ENCODE measurements at regions not wholly inside any gene's neighbourhood (a gene's known extent, or its start where the extent isn't known, plus 50 kb on each side); places are given as distances from the start of the nearest gene placed in this dataset.
"Not testable (repeated sequence)": the region's sequence is repeated elsewhere in the genome, so short reads cannot be mapped to it uniquely, and the experiment has no call there.

DNA sequence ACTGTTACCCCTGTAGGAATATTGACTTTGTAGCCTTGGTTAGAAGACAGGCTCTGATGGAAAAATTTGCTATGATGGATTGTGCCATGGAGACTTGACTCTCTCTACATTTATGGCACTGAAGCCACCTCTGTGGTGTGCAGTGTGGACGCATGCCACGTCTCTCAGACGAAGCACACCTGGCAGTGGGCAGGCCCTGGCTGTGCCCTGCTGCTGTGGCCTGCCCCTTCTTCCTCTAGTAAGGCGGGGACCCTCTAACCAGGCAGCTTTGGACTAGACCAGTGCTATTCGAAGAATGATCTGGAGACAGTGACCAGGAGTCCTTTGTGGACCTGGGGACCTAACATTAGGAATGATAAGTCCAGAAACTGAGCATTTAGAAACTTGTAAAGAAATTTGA lies 773.5 kb upstream of the TPTE start:
- H3K36me3 ChIP-seq; H3K27me3 ChIP-seq; H3K4me1 ChIP-seq; H3K9me3 ChIP-seq; intact Hi-C loops (cut with DNase I); H3K4me3 ChIP-seq (replicated peaks in 1 of 3); H3K27ac ChIP-seq; DNase-seq: not testable (repeated sequence)
- WGBS, 2 donors: 52 to 66% methylated on average over 5 of the region's 5 CpGs

DNA sequence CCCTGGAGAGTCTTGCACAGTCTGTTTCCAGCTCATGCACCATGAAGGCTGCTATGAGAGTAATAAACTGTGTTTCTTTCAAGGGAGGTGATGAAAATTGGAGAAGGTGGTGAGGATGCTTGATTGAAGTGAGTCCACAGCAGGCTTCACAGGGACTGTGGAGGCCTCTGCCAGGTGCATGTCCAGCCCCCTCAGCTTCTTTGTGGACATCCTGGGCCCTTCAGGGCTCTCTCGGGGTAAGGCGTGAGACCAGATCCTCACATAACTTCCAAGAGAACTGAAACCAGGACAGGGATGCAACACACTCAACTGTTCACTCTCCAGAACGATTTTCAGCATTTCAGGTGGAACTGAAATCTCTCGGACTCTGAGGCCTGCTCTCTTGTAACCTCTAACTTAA lies 772.9 kb upstream of the TPTE start:
- H3K4me3 ChIP-seq (replicated peaks in 1 of 3); H3K9me3 ChIP-seq; H3K36me3 ChIP-seq; intact Hi-C loops (cut with DNase I); H3K27me3 ChIP-seq; H3K27ac ChIP-seq; H3K4me1 ChIP-seq; DNase-seq: not testable (repeated sequence)
- 55 to 60% methylated on average over 4 of the region's 4 CpGs for WGBS, 2 donors

DNA sequence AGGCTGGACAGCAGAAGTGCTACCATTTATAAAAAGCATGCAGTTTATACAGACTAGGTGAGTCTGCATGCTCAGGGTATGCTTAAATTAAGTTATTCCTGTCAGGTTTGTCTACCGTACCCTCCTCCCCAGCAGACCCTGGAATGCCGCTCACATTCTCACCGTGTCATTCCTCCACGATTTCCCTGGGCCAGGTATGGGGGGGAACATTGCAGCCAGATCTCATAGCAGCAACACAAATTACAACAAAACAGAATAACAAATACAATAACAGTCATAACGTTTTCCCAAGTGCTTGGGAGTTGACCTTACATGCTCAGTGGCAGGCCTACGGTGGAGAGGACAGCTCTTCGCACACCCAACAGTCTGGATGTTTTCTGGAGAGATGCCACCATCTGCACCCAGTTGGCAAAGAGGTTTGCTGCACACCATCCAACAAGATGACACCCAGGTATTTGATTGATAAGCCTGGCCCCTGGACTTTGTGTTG lies 771.6 kb upstream of the TPTE start:
- H3K9me3 ChIP-seq; H3K4me1 ChIP-seq; H3K4me3 ChIP-seq (replicated peaks in 1 of 3); H3K27me3 ChIP-seq; intact Hi-C loops (cut with DNase I); DNase-seq; H3K27ac ChIP-seq; H3K36me3 ChIP-seq: not testable (repeated sequence)
- 71% methylated on average over 7 of the region's 7 CpGs for WGBS, 2 donors

DNA sequence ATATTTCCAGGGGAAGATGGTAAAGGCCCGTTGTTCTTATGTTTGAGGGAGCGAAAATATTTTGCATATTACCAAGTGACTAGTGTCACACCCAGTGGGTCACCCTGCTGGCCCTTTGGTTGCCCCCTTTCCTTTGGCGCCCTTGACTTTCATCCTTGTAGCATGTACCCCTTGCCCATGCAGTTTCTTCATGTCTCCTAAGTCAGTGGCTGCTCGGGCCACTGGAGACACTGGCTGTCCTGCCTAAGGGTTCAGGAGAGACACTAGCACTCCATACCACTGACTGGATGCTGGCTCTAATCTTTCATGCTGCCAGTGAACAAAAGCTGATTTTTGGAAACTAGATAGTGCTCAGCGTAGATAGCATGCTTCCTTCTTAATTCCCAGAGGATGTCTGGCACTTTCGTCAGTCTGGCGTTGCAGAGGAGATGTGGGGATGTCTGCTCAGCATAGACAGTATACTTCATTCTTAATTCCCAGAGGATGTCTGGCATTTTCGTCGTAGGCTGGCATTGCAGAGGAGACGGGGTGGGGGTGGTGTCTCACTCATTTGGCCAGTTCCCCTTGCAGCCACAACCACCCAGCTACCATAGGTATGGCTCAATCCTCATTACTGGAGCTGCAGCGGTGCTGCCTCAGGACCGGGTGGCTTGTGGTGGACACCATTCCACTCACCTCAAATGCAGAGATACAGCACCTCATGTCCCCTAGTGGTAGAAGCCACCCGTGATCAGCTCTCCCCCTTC lies 770.9 kb upstream of the TPTE start:
- intact Hi-C loops (cut with DNase I): no loop called here
- H3K9me3 ChIP-seq: no peaks in the 10 kb centered on the region
- no peak overlapping the region for H3K4me3 ChIP-seq (replicated peaks in 1 of 3)
- no peaks in the 10 kb centered on the region for H3K27me3 ChIP-seq
- H3K4me1 ChIP-seq: no peaks in the 10 kb centered on the region
- H3K27ac ChIP-seq: no peak overlapping the region
- TF ChIP-seq POLR2A (IDR thresholded peaks at IDR 0.05): no peak
- TF ChIP-seq, protein P1, sequence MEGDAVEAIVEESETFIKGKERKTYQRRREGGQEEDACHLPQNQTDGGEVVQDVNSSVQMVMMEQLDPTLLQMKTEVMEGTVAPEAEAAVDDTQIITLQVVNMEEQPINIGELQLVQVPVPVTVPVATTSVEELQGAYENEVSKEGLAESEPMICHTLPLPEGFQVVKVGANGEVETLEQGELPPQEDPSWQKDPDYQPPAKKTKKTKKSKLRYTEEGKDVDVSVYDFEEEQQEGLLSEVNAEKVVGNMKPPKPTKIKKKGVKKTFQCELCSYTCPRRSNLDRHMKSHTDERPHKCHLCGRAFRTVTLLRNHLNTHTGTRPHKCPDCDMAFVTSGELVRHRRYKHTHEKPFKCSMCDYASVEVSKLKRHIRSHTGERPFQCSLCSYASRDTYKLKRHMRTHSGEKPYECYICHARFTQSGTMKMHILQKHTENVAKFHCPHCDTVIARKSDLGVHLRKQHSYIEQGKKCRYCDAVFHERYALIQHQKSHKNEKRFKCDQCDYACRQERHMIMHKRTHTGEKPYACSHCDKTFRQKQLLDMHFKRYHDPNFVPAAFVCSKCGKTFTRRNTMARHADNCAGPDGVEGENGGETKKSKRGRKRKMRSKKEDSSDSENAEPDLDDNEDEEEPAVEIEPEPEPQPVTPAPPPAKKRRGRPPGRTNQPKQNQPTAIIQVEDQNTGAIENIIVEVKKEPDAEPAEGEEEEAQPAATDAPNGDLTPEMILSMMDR (IDR thresholded peaks at IDR 0.05): no peak
- no peak for DNase-seq
- WGBS, 2 donors: 71 to 82% methylated on average over 13 of the region's 13 CpGs
- H3K36me3 ChIP-seq: no peaks in the 10 kb centered on the region

DNA sequence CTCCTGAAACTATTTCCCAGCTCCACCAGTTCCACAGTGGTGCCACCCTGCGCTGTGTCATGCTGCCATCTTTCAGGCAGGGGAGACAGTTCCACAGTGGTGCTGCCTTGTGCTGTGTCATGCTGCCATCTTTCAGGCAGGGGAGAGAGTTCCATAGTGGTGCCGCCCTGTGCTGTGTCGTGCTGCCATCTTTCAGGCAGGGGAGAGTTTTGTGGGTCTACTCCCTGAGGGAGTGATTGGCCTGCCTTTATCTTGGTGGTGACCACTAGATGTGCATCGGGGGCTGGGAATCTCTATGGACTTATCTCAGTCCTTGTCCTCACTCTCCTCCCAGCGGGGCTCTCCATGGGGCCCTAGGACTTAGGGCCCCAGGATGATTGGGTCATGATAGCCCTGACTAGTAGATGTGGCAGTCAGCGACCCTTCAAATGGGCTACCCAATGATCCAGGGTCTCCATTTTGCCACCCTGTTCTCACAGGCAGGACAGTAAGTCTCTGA lies 770.2 kb upstream of the TPTE start:
- WGBS, 2 donors: 71 to 75% methylated on average over 6 of the region's 6 CpGs
- not testable (repeated sequence) for DNase-seq, H3K9me3 ChIP-seq

DNA sequence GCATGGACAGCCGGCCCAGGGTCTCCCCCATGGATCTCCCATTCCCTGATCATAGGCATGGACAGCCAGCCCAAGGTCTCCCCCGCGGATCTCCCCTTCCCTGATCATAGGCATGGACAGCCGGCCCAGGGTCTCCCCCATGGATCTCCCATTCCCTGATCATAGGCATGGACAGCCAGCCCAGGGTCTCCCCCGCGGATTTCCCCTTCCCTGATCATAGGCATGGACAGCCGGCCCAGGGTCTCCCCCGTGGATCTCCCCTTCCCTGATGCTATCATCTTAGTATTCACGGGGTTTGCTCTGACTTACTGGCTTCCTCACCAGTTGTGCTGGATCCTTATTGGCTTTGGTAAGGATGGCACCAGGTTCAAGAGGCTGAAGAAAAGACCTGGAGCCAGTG lies 769.4 kb upstream of the TPTE start:
- H3K4me3 ChIP-seq (replicated peaks in 1 of 3); H3K27ac ChIP-seq; H3K9me3 ChIP-seq; DNase-seq; H3K36me3 ChIP-seq; H3K27me3 ChIP-seq; H3K4me1 ChIP-seq; intact Hi-C loops (cut with DNase I): not testable (repeated sequence)
- WGBS, 2 donors: 75 to 76% methylated on average over 9 of the region's 9 CpGs

More for the DNA sequence above, 770.2 kb upstream of the TPTE start:
- H3K4me1 ChIP-seq; H3K27me3 ChIP-seq; H3K27ac ChIP-seq; intact Hi-C loops (cut with DNase I); H3K4me3 ChIP-seq (replicated peaks in 1 of 3); H3K36me3 ChIP-seq: not testable (repeated sequence)

DNA sequence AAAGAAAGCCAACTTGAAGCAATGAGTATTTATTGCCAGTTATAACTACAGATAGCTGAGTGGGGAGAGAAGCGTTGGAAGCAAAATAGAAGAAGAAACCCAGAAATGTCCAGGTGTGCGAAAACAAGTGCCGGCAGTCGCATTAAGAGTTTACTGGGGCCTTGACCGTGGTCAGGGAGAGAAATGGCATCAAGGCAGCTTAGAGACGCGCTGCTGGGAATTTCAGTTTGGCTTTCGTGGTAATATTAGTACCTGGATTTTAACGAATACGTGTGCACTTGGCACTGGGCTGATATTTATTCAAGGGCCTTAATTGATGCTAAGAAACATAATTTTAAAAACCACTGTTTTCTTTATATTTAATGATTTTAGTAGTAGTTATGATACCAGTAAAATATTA lies 767.9 kb upstream of the TPTE start:
- intact Hi-C loops (cut with DNase I); H3K4me1 ChIP-seq; H3K27me3 ChIP-seq; DNase-seq; H3K36me3 ChIP-seq; H3K9me3 ChIP-seq; H3K27ac ChIP-seq; H3K4me3 ChIP-seq (replicated peaks in 1 of 3): not testable (repeated sequence)
- 69 to 78% methylated on average over 10 of the region's 10 CpGs for WGBS, 2 donors

DNA sequence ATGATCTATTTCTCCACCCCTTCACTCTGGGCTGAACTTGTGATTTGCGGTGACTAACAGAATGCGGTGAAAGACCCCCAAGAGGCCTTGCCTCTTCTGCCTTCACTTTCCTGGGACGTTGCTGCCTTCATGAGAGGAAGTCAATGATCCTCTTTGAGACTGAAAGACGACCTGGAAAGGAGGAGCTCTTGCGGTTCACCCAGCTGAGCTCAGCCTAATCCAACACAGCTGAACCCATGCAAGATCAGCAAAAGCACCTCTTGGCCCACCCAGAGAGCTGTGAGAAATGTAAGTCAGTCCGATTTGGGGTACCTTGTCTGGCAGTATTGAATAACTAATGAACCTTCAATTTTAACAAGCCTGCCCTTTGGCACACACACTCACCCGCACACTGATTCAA lies 767.4 kb upstream of the TPTE start:
- Histone ChIP-seq H3K4me1 (no peaks in the 10 kb centered on the region), H3K9me3 (no peaks in the 10 kb centered on the region), H3K36me3 (no peaks in the 10 kb centered on the region), H3K27ac (no peak overlapping the region), H3K4me3 (replicated peaks in 1 of 3) (no peak overlapping the region), H3K27me3 (no peaks in the 10 kb centered on the region)
- DNase-seq: no peak
- WGBS, 2 donors: 60 to 68% methylated on average over 7 of the region's 7 CpGs
- TF ChIP-seq, protein P1 (IDR thresholded peaks at IDR 0.05): no peak
- no peak for TF ChIP-seq POLR2A (IDR thresholded peaks at IDR 0.05)
- intact Hi-C loops (cut with DNase I): no loop called here

DNA sequence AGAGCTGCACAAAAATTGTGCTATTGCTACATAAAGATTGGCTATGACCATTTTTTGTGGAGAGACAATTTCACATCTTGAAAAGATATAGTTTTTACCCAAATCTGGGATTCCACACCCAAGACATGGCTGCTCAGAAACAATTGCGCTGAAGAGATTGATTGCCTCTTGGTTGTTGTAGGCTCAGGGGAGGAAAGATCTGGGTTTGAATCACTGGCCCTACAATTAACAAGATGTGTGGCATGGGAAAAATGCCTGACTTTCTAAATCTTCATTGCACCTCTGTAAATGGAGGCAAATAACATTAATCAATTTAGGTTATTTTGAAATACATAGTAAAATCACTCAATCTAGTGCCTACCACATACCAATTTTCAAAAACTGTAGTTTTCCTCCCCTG lies 766.9 kb upstream of the TPTE start:
- intact Hi-C loops (cut with DNase I); H3K36me3 ChIP-seq: not testable (repeated sequence)
- WGBS, 2 donors: 51 to 73% methylated on average over 1 of the region's 1 CpG

More for the DNA sequence above, 766.9 kb upstream of the TPTE start:
- not testable (repeated sequence) for H3K4me3 ChIP-seq (replicated peaks in 1 of 3); H3K9me3 ChIP-seq; DNase-seq; H3K4me1 ChIP-seq; H3K27me3 ChIP-seq; H3K27ac ChIP-seq

Data from thyroid gland (tissue), 4 donors.